Embryonic facial prominence (tissue), 1 donor: ENCODE measurements at regions not wholly inside any gene's neighbourhood (a gene's known extent, or its start where the extent isn't known, plus 50 kb on each side); places are given as distances from the start of the nearest gene placed in this dataset.

Source experiments
- DNase-seq: peaks from one replicate; pipeline ENCODE4 v3.0.0-alpha.2; 2016; ENCODE audit errors: extremely low spot score

DNA sequence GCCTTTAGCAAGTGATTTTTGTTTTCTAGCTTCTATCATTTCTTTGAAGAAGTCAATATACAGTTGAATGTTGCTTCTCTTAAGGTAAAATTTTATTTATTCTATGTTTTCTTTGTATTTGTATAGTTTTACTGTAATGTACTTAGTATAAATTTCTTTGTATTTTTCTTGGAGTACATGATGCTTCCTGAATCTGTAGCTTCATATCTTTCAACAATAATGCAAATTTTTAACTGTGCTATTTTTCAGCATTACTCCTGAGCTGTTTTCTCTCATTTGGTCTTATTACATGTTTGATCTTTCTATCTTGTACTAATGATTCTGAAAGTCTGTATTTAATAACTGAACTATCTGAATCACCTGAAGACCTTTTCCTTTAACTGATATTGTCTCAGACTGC, 253.9 kb upstream of the NXPH2 start:
- no peak for DNase-seq

GRCh38 chr2:139033300-139033699, 253.1 kb upstream of the NXPH2 start:
- no peak for DNase-seq

DNA sequence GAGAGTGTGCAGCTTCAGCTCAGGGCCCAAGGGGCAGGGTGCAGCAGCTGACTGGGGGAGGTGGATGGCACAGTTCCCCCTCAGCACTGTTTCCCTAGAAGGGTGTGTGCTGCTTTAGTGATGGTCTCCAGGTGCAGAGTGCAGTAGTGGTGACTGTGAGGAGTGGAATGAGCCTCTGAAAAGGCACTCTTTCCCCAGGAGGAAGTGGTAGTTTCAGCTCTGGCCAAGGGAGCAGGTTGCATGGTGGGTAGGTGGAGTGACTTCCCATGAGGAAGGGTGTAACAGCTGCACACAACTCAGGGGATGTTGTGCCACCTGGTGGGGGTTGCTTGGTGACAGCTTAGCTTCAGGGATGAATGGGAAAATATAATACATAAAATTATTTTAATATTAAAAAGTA, 251.5 kb upstream of the NXPH2 start:
- no peak for DNase-seq

DNA sequence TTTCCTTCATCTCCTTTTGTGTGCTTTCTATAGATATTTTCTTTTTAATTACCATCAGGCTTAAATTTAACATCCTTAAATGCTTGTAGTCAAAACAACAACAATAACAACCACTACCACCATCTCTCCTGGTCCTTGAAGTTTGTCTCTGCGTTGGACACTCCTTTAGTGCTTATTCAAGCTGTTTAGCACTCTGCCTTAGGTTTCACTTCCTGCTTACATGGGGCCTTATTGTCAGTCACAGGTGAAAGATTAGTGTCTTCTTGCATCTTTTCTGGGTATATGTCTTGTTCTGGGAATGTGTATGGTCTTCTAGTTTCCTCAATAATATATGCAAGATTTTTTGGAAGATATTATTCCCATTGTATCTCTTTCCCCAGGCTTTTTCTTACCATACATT, 240.1 kb upstream of the NXPH2 start:
- no peak for DNase-seq

DNA sequence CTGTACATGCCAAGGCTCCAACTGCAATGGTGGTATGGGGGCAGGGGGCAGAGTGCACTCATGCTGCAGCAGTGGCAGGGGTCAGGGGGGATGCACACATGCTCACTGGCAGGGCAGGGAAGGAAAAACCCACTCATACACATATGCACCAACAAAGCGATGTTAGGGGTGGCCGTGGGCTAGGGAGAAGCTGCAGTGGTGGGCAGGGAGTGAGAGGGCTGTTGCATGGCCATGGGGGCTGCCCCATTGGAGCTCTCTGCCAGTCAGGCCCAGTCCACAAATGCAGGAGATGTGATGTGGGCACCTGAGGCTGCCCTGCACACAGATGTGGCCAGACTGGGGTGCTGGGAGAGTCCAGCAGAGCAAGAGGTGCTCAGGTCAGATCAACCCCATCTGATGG, 238.1 kb upstream of the NXPH2 start:
- no peak for DNase-seq

DNA sequence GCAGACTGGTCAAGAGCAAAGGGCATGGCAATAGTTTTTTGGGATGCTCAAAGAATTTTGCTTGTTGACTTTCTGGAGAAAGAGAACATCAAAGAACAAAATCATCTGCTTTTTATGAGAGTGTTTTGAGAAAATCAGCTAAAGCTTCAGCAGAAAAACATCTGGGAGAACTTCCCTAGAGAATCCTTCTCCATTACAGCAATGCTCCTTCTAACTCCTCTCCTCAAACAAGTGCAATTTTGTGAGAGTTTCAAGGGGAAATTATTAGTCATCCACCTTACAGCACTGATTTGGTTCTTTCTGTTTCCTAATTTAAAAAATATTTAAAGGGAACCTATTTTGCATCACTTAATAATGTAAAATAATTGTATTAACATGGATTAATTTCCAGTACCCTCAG, 226.9 kb upstream of the NXPH2 start:
- DNase-seq, result no peak

GRCh38 chr2:139000131-139000785, 220.1 kb upstream of the NXPH2 start:
- no peak for DNase-seq

- DNase-seq, result no peak
These were observed 217.8 kb upstream of the NXPH2 start for GRCh38 chr2:138997856-138998517.

DNA sequence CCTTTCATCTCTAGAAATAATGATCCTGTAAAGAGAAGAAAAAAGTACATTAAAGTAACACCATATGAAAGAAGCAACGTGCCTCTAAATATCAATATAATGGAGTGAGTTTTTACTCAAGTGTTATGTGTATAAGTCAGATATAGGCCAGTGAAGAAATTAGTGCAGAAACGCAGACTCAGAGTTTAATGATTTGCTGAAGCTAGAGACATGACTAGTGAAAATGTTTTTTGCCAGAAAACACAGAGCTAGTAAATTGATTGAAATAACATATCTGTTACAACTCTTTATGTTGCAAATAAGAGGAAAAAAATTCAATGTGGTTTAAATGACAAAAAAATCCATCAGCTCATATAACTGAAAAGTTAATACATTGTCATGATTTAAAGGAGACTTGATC, 217.2 kb upstream of the NXPH2 start:
- no peak for DNase-seq

DNA sequence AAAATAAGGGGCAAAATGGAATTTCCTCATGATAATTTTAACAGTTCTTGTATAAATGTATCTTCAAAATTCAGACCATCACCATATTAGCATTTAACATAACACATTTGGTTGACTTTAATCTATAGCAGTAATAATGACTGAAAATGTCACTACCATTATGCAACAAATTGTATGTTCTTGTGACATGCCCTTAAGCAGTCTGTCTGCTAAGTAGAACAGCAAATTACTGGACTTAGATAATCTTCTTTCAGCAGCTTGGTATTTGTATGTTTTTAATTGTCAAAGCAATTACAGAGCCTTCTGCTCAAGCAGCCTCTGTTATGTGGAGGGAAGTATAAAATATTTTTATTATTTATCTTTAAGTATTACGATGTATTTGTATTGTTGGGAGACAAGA, 214.3 kb upstream of the NXPH2 start:
- no peak for DNase-seq

GRCh38 chr2:138985881-138986280, 205.7 kb upstream of the NXPH2 start:
- no peak for DNase-seq

DNA sequence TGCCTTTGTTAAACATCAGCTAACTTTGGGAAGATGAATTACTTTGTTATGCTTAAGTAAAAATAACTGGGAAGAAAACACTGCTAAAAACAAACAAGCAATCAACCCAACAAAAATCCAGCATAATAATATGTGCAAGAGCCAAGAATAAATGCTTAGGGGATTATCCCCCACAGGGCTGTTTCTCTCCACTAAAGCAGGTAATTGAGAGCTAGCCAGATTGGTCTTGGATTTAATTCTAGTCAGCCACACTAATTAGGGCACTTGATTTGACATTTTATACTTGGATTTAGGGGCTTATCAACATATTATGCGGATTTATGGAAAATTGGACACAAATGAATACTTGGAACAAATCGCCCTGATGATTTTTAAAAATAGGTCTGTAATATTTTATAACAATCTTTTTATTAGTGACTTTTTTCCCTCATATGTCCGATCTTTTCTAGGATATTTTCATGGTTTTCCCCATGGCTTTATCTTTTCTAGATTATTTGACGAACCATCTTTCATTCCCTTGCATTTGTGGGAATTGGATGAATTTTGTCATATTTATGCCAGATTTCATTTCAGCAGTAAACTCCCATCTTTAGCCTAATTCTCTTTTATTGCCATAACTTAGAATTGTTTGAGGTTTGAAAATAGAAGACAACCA, 199.1 kb upstream of the NXPH2 start:
- no peak for DNase-seq

DNA sequence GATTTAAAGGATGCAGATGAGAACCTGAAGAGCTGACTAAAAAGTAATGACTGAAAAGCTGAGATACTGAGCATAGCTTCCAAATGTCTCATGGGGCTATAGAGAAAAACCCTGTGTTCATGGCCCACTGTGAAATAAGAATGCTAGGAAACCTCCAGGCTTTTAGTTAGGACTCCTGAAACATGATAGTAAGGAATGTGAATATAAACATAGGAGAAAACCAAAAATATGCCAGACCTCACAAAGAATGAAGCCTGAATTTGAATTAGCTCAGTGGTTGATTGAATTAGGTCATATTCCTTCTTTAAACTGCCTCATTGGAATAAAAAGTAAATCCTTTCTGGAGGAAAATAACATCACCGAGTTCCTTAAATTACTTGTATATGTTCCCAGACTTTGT, 194.5 kb upstream of the NXPH2 start:
- DNase-seq, result peak; percentile 23

GRCh38 chr2:138964418-138964817, 184.2 kb upstream of the NXPH2 start:
- DNase-seq, result no peak

DNA sequence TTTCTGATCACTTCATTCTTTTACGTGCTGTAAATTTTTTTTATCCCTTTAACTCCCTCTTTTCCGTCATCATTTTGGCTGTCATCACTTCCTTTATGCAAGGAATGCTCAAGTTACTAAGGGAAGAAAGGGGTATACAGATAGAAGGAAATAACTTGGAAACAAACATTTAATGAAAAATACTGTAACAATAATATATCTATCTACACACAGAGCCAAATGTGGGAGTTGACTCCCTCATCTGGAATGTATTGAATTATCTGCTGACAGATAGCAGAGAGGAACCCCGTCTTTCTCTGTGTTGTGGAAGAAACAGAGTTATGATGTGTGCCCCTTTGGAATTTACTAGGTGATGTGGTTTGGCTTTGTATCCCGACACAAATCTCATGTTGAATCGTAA, 182.5 kb upstream of the NXPH2 start:
- DNase-seq, result no peak

DNA sequence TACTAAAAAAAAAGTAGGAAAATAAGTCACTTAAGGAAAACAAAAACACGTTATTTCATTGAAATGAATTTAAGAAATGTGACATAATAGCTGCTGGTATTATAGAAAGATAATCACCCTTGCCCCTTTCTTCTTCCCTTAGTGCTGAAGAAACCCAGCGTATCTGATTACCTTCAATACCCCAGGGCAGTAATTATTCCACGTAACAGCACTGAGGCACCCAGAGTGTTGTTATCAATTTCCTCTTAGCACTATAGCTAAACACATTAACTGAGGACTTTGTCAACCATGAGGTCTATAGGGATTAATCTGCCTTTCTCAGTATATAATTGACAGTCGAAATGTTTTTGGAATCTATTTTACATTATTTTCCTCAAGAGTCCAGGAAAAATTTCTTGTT, 180.0 kb upstream of the NXPH2 start:
- DNase-seq, result no peak

DNA sequence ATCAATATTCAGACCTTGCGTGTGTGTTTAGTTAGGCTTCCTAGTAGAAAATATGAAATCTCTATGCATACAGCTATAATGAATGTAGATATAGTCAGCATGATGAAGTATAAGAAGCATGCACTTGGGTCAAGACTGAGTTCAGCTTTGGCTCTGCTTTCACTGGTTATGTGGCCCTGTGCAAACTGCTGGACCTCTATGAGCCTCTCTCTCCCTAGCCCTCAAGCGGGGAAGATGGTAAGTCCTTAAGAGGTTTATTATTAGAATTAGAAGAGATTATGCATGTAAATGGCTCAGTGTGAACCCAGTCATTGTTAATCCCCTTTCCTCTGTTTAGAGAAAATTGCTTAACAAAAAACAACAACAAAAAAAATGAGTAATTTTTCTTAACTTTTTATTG, 178.8 kb upstream of the NXPH2 start:
- DNase-seq, result no peak

DNA sequence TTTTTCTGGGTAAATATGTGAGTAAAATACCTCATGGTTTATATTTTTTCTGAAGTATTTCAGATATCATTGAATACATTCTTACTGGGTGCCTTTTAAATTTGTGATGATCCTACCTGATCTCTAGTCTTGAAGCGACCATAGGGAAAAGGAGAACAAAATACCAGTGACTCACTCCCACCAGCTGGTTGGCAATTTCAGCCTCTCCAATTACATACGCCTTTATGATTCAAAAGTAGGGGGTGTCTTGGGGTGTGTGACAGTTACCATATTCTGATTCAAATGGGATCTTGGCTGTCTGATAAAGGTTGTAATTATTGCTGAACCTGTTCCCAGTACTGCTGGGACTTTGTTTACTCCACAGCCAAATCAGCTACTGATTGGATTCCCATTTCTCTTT, 175.9 kb upstream of the NXPH2 start:
- no peak for DNase-seq

DNA sequence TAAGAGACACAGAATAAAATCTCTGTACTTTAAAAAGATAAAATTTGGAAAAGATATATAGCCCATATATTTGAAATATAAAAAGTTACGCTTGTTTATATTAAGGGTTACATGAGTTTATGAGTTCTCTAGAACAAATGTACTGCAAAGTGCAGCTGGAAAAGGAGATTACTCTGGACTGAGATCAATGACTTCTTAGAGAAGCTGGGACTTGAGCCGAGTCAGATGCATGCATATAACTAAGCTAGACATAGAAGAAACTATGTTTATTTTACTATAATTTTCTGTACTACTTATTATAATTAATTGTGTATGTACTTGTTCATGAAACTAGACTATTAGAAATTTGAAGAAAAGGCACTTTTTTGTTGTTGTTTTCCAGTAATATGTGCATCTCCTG, 170.3 kb upstream of the NXPH2 start:
- no peak for DNase-seq

GRCh38 chr2:138949517-138949916, 169.3 kb upstream of the NXPH2 start:
- no peak for DNase-seq

- no peak for DNase-seq
These were observed 167.9 kb upstream of the NXPH2 start for GRCh38 chr2:138948070-138948539.

- DNase-seq, result no peak
These were observed 163.3 kb upstream of the NXPH2 start for GRCh38 chr2:138943470-138943869.

DNA sequence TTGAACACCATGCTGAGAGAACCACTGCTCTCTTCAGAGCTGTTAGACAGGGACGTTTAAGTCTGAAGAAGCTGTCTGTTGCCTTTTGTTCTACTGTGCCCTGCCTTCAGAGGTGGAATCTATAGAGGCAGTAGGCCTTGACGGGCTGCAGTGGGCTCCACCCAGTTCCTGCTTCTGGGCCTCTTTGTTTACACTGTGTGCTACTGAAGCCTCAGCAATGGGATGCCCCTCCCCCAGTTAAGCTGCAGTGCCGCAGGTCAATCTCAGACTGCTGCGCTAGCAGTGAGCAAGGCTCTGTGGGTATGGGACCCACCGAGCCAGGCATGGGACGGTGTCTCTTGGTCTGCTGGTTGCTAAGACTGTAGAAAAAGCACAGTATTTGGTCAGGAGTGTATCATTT, 162.3 kb upstream of the NXPH2 start:
- DNase-seq, result no peak
